GM18520 (cell line): ENCODE measurements at regions not wholly inside any gene's neighbourhood (a gene's known extent, or its start where the extent isn't known, plus 50 kb on each side); places are given as distances from the start of the nearest gene placed in this dataset.
"Not testable (repeated sequence)": the region's sequence is repeated elsewhere in the genome, so short reads cannot be mapped to it uniquely, and the experiment has no call there.

Source experiments
- ATAC-seq: cut with Tn5 transposase; IDR thresholded peaks from one replicate; pipeline ENCODE4 v1.9.1; 2021; ENCODE audit not compliant: unreplicated experiment

DNA sequence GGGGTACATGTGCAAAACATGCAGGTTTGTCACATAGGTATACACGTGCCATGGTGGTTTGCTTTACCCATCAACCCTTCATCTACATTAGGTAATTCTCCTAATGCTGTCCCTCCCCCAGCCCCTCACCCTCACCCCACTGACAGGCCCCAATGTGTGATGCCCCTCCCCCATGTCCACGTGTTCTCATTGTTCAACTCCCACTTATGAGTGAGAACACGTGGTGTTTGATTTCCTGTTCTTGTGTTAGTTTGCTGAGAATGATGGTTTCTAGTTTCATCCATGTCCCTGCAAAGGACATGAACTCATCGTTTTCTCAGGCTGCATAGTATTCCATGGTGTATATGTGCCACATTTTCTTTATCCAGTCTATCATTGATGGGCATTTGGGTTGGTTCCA, 232.9 kb upstream of the RASGRP1 start:
- ATAC-seq, result not testable (repeated sequence)

DNA sequence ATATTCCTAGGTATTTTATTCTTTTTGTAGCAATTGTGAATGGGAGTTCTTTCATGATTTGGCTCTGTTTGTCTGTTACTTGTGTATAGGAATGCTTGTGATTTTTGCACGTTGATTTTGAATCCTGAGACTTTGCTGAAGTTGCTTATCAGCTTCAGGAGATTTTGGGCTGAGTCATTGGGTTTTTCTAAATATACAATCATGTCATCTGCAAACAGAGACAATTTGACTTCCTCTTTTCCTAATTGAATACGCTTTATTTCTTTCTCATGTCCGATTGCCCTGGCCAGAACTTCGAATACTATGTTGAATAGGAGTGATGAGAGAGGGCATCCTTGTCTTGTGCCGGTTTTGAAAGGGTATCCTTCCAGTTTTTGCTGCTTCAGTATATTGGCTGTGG, 234.6 kb upstream of the RASGRP1 start:
- not testable (repeated sequence) for ATAC-seq

DNA sequence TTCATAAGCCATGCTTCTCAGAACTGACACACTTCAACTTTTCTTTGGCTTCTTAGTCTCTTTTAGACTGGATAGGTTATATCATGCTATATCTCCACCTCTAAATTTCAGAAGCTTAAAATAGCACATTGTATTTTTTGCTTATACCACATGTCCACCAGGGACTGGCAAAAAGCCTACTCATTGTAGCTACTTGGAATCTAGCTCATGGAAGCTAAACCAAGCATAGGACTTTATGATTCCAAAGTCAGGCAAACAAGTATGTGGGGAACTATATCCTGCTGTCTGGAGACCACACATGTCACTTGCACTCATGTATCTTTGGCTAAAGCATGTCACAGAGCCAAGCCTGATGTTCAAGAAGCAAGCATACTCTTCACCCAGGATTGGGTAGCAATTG, 245.0 kb upstream of the RASGRP1 start:
- no peak for ATAC-seq

DNA sequence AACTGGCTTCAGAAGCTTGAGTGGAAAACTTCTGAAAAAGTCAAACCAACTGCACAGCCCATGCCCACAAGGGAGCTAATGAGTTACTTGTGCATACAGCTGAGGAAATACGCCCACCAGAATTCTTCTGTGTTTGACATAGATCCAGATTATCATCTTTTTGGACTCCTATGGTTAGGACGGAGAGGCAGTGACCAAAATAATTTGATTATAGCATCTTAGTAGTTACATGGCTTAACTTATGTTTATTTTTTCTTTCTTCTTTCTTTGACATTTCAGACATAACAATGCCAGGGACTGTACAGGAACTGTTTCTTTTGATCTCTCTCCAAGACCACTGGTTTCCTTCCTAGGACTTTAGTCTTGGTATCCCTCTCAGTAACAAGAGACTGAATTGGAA, 246.1 kb upstream of the RASGRP1 start:
- ATAC-seq, result no peak

DNA sequence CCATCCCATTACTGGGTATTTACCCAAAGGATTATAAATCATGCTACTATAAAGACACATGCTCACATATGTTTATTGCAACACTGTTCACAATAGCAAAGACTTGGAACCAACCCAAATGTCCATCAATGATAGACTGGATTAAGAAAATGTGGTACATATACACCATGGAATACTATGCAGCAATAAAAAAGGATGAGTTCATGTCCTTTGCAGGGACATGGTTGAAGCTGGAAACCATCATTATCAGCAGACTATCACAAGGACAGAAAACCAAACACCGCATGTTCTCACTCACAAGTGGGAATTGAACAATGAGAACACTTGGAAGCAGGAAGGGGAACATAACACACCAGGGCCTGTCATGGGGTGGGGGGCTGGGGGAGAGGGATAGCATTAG, 249.6 kb upstream of the RASGRP1 start:
- not testable (repeated sequence) for ATAC-seq

DNA sequence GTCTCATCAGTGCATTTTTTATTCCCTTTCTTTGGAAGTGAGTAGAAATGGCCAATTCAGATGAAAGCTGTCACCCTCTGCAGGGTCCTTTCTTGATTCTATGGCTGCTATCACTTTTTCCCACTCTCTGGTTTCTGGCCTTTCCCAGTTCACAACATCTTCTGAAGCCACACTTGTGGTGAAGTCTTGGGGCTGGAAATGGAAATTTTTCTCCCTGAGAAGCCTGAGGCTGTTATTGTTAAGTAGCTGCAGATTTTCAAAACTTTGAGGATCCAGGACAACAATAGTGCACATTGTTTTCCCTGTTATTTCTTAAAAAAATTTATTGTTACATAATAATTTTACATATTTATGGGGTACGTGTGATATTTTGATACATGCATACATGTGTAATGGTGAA, 250.3 kb upstream of the RASGRP1 start:
- ATAC-seq, result no peak

DNA sequence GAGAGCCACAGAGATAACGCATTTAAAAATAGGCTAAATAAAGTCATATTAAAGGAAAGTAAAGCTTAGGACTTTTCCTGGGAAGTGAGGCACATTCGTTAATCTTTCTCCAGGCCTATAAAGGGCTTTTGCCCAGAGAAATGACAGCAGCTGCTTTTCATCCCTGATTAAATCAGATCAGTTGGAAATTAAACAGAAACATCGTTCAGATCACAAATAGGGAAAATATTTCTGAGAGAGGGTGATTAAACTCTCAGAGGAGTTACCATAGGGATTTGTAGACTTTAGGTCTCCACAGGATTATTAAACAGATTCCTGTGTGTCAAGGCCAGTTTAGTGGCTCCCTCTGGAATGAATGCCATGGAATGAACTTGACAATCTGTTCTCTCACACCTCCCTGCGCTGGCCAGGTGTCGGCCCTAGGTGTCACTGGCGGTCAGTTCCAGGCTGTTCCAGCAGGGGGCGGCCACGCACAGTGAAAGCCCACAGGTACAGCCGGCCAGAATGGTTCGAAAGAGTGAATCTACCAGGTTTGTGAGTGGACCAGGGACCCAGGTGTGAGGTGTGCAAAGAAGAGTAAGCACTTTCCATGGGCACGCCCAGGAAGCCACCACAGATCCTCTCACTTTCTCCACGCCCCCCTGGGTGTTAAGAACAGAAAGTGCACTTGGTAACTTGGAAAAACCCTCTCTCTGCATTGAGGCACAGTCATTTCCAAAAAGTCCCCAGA, 253.0 kb upstream of the RASGRP1 start:
- peak; percentile 76 for ATAC-seq

DNA sequence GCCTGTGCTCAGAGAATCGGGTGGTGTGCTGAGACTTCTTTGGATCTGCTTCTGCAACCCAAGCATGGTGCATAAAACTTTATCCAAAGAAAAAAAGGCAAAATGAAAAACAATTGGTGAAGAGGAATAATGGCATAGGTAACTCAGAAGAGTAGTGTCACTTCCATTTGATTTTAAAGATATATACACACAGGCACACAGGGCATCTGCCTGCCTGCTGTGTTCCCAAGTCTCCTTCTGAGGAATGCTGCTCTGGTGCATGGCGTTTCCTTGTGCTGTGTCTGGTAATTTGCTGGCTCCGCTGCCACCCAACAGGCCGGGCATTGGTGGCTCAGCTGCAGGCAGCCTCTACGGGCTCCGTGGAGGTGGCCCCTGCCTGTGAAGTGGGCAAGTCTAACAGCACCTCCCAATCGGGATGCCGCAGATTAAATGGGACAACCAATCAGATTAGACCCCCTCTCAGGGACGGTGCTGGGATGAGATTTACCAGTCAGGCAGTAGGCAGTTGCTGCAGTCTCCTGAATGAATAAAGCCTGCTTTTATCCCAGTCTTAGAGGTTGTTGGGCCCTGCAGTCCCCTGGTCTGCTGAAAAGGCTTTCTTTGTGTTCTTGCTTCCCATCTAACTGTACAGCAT, 253.7 kb upstream of the RASGRP1 start:
- no peak for ATAC-seq

DNA sequence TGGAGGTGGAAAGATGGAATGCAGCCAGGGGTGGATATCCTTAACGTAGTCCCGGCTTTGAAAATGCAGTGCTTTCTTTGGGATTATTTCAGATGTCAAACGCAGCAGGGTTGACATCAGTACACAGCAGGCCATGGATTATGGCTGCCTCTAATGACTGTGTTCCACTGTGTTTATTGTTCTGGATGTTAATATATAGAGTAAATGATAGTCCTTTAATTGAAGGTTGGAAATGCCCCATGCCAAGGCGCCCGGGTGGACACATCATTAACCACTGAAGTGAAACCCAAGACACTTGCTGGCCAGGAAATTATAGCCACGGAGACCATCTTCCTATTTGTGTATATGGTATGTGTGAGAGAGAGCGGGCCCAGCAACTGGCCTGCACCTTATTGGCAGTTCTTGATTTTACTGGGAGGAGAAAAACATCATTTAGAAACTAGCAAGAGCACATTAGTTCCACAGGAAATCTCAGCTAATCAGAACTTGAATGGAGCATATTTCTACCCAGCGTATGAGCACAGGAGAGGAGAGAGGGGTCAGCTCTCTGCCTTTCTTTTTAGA, 254.9 kb upstream of the RASGRP1 start:
- ATAC-seq, result no peak

DNA sequence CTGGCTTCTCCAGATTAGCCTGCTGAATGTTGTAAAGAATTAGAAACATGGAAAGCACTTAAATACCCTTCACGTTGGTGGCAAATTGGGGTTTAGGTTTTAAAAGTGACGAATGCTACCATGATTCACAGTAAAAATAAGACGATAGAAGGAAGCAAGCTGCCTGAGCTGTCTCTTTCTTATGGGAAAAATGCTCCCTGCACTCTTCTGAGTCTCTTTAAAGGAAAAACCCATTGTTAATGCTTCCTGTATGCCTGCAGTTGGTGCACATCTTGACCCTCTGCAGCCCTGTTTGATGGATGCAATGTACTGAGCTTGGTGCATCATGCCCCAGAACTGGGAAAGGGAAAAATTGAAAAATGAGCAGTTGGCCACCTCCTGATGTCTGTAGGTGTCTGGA, 258.6 kb upstream of the RASGRP1 start:
- ATAC-seq, result no peak

DNA sequence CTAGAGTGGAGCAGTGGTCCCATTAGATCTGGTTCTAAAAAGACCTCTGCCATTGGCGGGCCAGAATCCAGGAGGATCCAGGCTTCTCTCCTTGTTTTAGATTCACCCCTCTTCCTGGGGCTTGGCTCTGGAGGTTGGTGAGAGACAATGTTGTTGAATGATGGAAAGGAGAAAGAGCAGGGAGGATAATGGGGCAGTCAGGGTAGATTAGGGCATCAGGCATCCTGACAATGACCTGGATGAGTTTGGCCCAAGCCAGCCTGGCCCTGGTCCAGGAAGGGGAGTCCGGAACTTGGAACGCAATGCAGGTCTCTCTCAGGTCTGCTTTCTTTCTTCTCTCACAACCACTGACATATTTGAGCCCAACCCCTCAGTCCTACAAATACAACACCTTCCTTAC, 260.1 kb upstream of the RASGRP1 start:
- ATAC-seq, result no peak

DNA sequence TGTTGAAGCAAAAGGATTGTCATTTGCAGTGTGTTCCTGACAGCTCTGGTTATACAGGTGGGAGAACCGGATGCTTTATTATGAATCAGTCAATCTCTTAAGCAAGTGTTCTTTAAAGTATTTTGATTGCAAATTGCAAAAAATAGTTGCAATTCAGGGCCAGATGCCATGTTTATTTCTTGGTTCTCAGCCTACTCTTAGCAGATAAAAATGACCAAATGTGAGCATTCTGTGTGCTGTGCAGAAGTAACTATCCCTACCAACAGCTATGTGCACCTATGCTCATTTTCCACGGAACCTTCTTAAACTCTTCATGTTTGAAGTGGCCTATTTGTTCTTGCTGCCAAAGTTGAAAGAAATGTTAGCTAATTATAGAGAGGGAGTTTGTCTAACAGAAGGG, 262.3 kb upstream of the RASGRP1 start:
- no peak for ATAC-seq

DNA sequence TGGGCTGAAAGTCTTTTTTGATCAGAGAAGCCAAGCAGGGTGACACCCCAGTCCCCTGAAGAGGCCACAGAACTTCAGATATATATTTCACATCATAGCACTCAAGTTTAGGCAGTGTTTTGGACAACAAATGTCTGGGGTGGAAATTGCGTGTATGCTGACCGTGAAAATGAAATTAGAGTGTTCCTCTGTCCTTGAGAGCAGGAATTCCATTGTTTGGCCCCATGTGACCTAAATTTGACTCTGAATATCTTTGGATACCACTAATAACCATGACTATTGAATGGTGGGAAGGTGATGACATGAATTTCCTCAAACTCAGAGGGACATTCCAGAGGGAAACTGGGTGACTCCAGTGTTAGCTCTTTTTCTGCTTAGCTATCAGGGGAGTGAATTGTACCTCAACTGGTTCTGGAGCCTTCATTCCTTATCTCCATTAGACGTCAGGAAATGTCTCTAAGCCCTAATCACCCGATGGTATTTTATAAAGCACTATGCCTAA, 263.5 kb upstream of the RASGRP1 start:
- no peak for ATAC-seq

DNA sequence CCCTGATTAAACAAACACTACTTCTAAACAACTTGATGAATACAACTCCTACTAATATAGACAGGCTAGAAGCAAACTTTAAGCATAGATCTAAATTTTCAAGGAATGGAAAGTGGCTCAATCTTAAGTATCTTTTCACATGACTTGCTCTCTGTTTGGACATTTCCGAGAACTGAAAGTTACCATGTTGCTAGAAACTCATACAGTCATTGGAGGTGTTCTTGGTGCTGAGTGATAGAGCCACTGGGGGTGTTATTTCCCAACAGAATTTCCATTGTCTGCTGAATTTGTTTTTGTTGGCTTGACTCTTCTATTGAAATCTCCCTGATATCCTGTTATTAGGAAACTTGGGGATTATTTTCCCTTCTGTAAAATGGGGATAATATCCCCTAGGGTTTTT, 264.5 kb upstream of the RASGRP1 start:
- ATAC-seq, result no peak

DNA sequence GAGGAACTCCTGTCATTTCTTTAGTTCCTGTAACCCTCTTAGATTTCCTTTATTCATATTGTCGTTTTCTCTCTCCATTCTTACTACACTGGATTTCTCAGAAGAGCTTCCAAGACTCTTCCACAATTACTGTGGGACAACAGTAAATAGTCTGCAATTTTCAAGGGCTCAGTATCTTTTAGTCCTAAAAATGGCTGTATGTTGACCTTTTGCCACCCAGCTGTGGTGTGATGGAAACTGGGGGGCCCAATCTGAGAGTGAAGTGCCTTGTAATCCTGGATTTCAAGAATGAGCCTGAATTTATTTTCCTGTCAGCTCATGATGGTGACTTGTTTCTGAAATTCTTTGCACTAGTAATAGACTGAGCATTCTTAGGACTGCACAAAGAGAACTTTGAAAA, 277.6 kb upstream of the RASGRP1 start:
- no peak for ATAC-seq

DNA sequence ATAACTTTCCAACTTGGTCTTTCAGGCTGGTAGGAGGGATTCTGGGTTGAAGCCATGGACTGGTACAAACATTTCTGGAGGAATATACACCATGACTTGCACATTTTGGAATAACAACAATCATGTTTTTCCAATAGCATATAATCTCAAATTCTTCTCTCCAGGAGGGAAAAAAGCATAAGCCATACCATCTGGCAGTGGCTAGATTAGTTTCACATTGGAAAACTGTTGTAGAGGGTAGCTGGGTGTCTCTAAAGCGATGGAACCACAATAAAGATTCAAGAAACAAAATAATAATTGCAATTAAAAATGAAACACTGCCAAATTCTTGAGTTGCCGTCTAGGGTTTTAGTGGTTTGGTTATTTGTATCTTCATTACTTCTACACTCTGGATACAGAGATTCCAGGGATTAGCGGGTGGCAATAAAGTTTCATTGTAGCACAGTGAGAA, 278.5 kb upstream of the RASGRP1 start:
- no peak for ATAC-seq

DNA sequence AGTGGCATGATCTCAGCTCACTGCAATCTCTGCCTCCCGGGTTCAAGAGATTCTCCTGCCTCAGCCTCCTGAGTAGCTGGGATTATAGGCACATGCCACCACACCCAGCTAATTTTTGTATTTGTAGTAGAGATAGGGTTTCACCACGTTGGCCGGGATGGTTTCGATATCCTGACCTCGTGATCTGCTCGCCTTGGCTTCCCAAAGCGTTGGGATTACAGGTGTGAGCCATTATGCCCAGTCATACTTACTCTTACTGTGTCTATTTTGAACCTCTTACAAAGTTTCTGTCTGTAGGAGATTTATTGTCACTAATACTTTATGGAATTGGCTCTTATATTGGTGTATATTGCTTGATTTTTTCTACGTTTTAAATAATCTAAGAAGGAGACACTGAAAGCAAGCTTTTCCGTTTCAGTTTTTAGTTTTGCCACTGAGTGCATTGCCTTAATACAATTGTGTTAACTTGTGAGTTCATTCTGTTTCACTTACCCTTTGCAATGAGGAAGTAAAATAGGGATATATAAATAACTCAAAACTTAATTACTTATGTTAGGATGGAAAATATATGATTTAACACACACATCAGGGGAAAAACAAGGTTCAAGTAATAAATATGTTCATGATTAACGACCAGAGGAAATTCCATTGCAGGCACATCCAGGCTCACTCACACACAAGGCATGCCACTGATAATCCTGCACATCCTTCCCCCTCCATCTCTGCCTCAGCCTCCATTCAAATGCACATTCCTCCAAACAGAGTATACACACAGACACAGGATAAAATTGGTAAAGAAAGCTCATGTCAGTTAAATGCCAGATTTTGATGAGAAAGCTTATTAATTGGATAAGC, 279.3 kb upstream of the RASGRP1 start:
- ATAC-seq, result no peak

DNA sequence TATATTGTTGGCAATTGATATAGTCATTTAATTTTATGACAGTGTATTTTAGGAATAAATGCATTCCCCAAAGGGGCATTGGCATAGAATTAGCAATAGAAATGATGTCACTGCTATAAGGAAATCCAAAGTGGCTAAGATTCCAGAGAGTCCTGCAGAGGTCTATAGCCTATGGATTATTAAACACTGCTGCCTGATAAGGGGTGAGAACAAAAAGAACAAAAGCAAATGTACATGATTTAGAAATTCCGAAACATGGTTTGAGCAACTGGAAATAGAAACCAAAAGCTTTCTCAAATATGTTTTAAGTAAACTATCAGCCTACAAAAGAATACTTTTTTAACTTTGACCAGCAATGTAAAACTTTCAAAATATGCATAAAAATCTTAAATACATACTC, 280.1 kb upstream of the RASGRP1 start:
- no peak for ATAC-seq

DNA sequence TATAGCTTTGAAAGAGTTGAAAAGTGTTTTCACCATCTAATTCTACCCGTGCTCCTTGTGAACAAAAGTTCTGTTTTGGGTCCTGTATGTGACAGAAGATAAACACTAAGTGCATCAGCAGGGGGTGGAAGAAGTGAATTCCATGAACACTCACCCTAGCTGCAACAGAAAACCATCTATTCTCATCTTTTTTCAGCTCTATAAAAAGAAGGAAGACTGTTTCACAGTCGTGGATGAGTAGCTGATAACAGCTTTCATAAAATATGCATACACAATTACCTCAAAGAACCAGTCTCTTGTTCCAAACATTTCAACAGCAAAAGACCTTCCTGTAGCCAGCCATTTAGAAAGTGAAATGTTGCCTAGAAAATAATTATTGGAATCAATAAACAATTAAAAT, 281.7 kb upstream of the RASGRP1 start:
- ATAC-seq, result no peak

DNA sequence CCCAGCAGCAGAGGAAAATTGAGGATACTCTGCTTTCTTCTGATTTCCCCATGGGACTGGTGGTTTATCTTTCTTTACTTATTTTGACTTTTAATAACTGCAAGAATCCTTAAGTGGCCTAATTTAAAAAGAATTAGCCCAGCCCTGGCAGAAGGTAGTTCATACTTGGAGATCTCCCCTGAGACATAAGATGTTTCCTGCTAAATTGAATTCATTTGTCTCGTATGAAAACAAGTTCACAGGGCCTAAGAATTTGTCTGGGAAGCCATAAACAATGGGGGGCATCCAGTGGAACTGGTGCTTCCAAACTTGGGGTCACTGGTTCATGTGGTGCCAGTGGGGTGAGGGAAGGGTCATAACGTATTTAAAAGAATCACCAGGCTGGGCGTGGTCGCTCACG, 283.1 kb upstream of the RASGRP1 start:
- ATAC-seq, result no peak

DNA sequence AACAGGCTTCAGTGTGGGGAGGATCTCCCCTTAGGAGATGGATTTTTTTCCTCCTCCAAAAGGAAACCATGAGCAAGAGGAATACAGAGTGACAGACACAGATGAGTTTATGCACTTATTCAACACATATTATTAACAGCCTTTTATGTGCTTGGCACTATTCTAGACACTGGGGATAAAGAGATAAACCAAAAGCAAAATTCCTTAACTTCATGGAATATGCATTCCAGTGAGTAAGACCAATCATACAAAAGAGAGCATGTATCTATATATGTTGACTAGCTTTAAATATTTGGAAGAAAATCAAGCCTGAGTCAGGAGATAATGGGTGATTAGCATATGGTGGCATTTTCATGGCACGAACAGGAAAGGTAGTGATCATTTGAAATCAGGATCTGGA, 284.4 kb upstream of the RASGRP1 start:
- no peak for ATAC-seq
